ENCODE measurements at regions not wholly inside any gene's neighbourhood (a gene's known extent, or its start where the extent isn't known, plus 50 kb on each side); places are given as distances from the start of the nearest gene placed in this dataset.

- TF ChIP-seq POLR2AphosphoS5 (IDR thresholded peaks at IDR 0.05; ENCODE audit: borderline replicate concordance, low read depth, low read length), result no peak
- TF ChIP-seq FOXP2 (optimal IDR thresholded peaks at IDR 0.05; ENCODE audit: control extremely low read depth, extremely low read length, insufficient read depth), result no peak
Measured at GRCh38 chr18:55665506-55665905, 77.5 kb upstream of the TCF4 start.

Measured in SK-N-MC (cell line).